Memory B cell (primary cell): ENCODE measurements at regions not wholly inside any gene's neighbourhood (a gene's known extent, or its start where the extent isn't known, plus 50 kb on each side); places are given as distances from the start of the nearest gene placed in this dataset.

Source experiments
- ATAC-seq: fragments of 150-1000 bp; cut with Tn5 transposase; 2 replicates; pipeline ENCODE4 v1.10.0; 2021; ENCODE audit warnings: low read depth, mild to moderate bottlenecking, moderate library complexity
- DNase-seq, 2 donors: peaks; one replicate each; pipeline ENCODE4 v3.0.0; 2022; ENCODE audit warnings: low spot score in 2 of 2
- H3K27ac Mint-ChIP-seq: one replicate; pipeline ENCODE4 v1.8.0; 2022; ENCODE audit warnings: mild to moderate bottlenecking, moderate library complexity, mixed read lengths
- H3K27me3 Mint-ChIP-seq: one replicate; pipeline ENCODE4 v1.8.0; 2022; ENCODE audit warnings: mixed read lengths
- H3K36me3 Mint-ChIP-seq: one replicate; pipeline ENCODE4 v1.8.0; 2022; ENCODE audit warnings: mild to moderate bottlenecking, mixed read lengths
- H3K4me1 Mint-ChIP-seq: one replicate; pipeline ENCODE4 v1.8.0; 2022; ENCODE audit warnings: mixed read lengths
- H3K4me3 Mint-ChIP-seq: one replicate; pipeline ENCODE4 v1.8.0; 2022; ENCODE audit warnings: mild to moderate bottlenecking, moderate library complexity, mixed read lengths
- H3K9me3 Mint-ChIP-seq: one replicate; pipeline ENCODE4 v1.8.0; 2022; ENCODE audit warnings: mixed read lengths

GRCh38 chr2:121124330-121124729 is 160.7 kb downstream of the TFCP2L1 start:
- Mint-ChIP-seq H3K36me3 (no peaks in the 10 kb centered on the region), H3K4me3 (no peak overlapping the region), H3K27ac (no peak overlapping the region), H3K27me3 (peaks cover 13% of the 10 kb centered on the region), H3K9me3 (peaks cover 3% of the 10 kb centered on the region), H3K4me1 (no peaks in the 10 kb centered on the region)
- ATAC-seq, result no peak
- DNase-seq, result no peak

GRCh38 chr2:121125350-121125749 is 159.7 kb downstream of the TFCP2L1 start:
- peaks cover 13% of the 10 kb centered on the region for H3K27me3 Mint-ChIP-seq
- H3K36me3 Mint-ChIP-seq, result no peaks in the 10 kb centered on the region
- DNase-seq (no peak), ATAC-seq (no peak)
- peaks cover 3% of the 10 kb centered on the region for H3K9me3 Mint-ChIP-seq
- H3K4me3 Mint-ChIP-seq, result no peak overlapping the region
- H3K4me1 Mint-ChIP-seq, result no peaks in the 10 kb centered on the region
- H3K27ac Mint-ChIP-seq, result no peak overlapping the region

GRCh38 chr2:121128741-121129659 is 156.0 kb downstream of the TFCP2L1 start:
- peaks cover 5% of the 10 kb centered on the region for H3K9me3 Mint-ChIP-seq
- no peaks in the 10 kb centered on the region for H3K36me3 Mint-ChIP-seq
- H3K27ac Mint-ChIP-seq, result no peak overlapping the region
- no peak overlapping the region for H3K4me3 Mint-ChIP-seq
- ATAC-seq, result no peak
- peaks cover 9% of the 10 kb centered on the region for H3K27me3 Mint-ChIP-seq
- no peak for DNase-seq
- H3K4me1 Mint-ChIP-seq, result no peaks in the 10 kb centered on the region

GRCh38 chr2:121129692-121130091 is 155.3 kb downstream of the TFCP2L1 start:
- Mint-ChIP-seq H3K36me3 (no peaks in the 10 kb centered on the region), H3K27me3 (peaks cover 13% of the 10 kb centered on the region), H3K4me3 (no peak overlapping the region), H3K4me1 (no peaks in the 10 kb centered on the region), H3K27ac (no peak overlapping the region), H3K9me3 (peaks cover 10% of the 10 kb centered on the region)
- no peak for ATAC-seq
- DNase-seq, result no peak

DNA sequence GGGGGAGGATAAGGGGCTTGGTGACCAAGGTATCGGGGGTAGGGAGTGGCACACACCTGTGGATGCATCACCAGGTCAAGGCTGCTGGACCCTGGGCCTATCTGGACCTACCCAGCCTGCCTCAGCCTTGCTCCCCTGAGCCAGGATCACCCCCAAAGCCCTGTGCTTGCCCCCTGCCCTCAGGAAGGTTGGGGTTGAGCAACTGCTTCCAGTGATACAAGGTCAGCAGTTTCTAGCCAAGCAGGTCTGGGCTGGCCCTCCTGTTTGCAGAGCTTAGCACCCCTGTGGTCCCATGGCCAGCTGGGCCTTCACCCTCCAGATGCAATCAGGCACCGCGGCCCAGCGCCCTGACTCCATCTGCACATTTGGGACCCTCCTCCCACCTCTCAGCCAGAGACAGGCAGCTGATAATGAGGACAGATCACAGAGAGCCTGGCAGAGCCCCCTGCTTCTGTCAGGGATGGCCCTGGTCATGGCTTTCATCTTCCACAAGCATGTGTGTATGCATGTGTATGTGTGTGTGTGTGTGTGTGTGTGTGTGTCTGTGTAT is 154.6 kb downstream of the TFCP2L1 start:
- Mint-ChIP-seq H3K4me1 (no peaks in the 10 kb centered on the region), H3K9me3 (peaks cover 7% of the 10 kb centered on the region), H3K4me3 (no peak overlapping the region), H3K36me3 (no peaks in the 10 kb centered on the region), H3K27ac (no peak overlapping the region), H3K27me3 (peaks cover 13% of the 10 kb centered on the region)
- DNase-seq (no peak), ATAC-seq (no peak)

- peaks cover 7% of the 10 kb centered on the region for H3K9me3 Mint-ChIP-seq
- no peaks in the 10 kb centered on the region for H3K36me3 Mint-ChIP-seq
- ATAC-seq (no peak), DNase-seq (no peak)
- H3K4me1 Mint-ChIP-seq, result no peaks in the 10 kb centered on the region
- H3K27ac Mint-ChIP-seq, result no peak overlapping the region
- H3K27me3 Mint-ChIP-seq, result peaks cover 13% of the 10 kb centered on the region
- H3K4me3 Mint-ChIP-seq, result no peak overlapping the region
Observed at GRCh38 chr2:121131375-121131774, 153.6 kb downstream of the TFCP2L1 start.

DNA sequence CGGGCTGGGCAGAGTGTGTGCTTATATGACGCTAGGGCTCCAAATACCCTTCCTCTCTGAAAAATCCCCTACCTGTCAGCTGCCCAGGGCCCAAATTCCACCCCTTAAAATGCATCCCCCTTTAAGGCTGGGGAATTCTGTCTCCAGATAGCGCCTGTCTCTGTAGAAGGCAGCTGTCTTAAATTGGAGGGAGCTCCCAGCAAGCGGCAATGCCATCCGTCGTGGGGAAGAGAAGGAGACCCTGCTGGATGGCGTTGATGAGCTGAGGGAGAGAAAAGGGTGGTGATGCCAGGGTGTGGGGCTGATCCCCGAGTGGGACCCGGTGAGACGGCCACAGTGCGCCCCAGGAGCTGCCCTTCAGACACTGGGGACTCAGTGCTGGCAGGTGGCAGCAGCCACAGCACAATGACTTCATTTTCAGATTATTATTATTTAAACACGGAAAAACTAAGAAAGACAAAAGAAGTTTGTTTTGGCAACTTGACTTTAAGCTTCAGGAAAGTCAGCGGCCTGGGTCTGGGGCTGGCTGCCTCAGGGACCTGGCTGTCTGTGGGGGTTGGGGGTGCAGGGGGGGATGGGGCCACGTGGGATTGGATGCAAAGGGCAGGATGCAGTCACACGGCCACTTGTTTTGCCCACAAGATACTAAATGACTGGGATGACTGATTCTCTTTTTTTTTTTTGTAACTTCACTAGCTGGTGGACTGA is 152.8 kb downstream of the TFCP2L1 start:
- ATAC-seq (no peak), DNase-seq (no peak)
- no peak overlapping the region for H3K4me3 Mint-ChIP-seq
- no peaks in the 10 kb centered on the region for H3K4me1 Mint-ChIP-seq
- peaks cover 13% of the 10 kb centered on the region for H3K27me3 Mint-ChIP-seq
- H3K9me3 Mint-ChIP-seq, result peaks cover 7% of the 10 kb centered on the region
- no peaks in the 10 kb centered on the region for H3K36me3 Mint-ChIP-seq
- H3K27ac Mint-ChIP-seq, result no peak overlapping the region

GRCh38 chr2:121132762-121133107 is 152.3 kb downstream of the TFCP2L1 start:
- H3K36me3 Mint-ChIP-seq, result no peaks in the 10 kb centered on the region
- ATAC-seq (no peak), DNase-seq (no peak)
- H3K4me3 Mint-ChIP-seq, result no peak overlapping the region
- H3K4me1 Mint-ChIP-seq, result no peaks in the 10 kb centered on the region
- peaks cover 7% of the 10 kb centered on the region for H3K9me3 Mint-ChIP-seq
- peaks cover 13% of the 10 kb centered on the region for H3K27me3 Mint-ChIP-seq
- no peak overlapping the region for H3K27ac Mint-ChIP-seq

GRCh38 chr2:121133551-121134319 is 151.3 kb downstream of the TFCP2L1 start:
- ATAC-seq (no peak), DNase-seq (no peak)
- no peaks in the 10 kb centered on the region for H3K36me3 Mint-ChIP-seq
- H3K4me3 Mint-ChIP-seq, result no peak overlapping the region
- peaks cover 7% of the 10 kb centered on the region for H3K9me3 Mint-ChIP-seq
- no peak overlapping the region for H3K27ac Mint-ChIP-seq
- peaks cover 9% of the 10 kb centered on the region for H3K27me3 Mint-ChIP-seq
- H3K4me1 Mint-ChIP-seq, result no peaks in the 10 kb centered on the region

GRCh38 chr2:121134728-121135127 is 150.3 kb downstream of the TFCP2L1 start:
- no peak for ATAC-seq
- Mint-ChIP-seq H3K27me3 (peaks cover 9% of the 10 kb centered on the region), H3K27ac (no peak overlapping the region), H3K36me3 (no peaks in the 10 kb centered on the region), H3K4me3 (no peak overlapping the region), H3K4me1 (no peaks in the 10 kb centered on the region), H3K9me3 (peaks cover 7% of the 10 kb centered on the region)
- DNase-seq, result no peak

- no peak for DNase-seq
Observed at GRCh38 chr2:121135168-121135853, 149.7 kb downstream of the TFCP2L1 start.

GRCh38 chr2:121136323-121136722 is 148.7 kb downstream of the TFCP2L1 start:
- Mint-ChIP-seq H3K27ac (no peak overlapping the region), H3K4me1 (no peaks in the 10 kb centered on the region), H3K9me3 (peaks cover 7% of the 10 kb centered on the region), H3K4me3 (no peak overlapping the region), H3K27me3 (peaks cover 9% of the 10 kb centered on the region), H3K36me3 (no peaks in the 10 kb centered on the region)
- no peak for DNase-seq
- no peak for ATAC-seq

More at GRCh38 chr2:121135168-121135853, 149.7 kb downstream of the TFCP2L1 start:
- ATAC-seq, result no peak
- Mint-ChIP-seq H3K27ac (no peak overlapping the region), H3K9me3 (peaks cover 7% of the 10 kb centered on the region), H3K27me3 (peaks cover 9% of the 10 kb centered on the region), H3K36me3 (no peaks in the 10 kb centered on the region), H3K4me1 (no peaks in the 10 kb centered on the region), H3K4me3 (no peak overlapping the region)

DNA sequence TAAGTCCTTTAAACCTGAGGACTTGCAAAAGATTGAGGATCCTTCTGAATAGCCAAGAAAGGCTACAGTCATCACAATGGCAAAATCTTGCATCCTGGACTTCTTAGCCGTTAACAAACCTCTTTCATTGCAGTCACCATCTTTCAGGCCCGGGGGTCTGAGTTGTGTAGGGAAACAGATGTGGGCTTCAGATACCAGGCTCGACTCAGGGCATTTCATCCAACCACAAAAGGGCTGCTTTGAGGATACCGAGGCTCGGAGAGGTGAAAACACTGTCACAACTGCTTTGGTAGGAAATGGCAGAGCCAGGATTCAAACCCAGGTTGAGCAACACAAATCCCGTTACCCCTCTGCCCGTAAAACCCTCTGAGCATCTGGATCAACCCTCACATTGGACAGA is 147.4 kb downstream of the TFCP2L1 start:
- Mint-ChIP-seq H3K4me3 (no peak overlapping the region), H3K9me3 (peaks cover 7% of the 10 kb centered on the region), H3K27me3 (peaks cover 13% of the 10 kb centered on the region), H3K27ac (no peak overlapping the region), H3K4me1 (no peaks in the 10 kb centered on the region), H3K36me3 (no peaks in the 10 kb centered on the region)
- DNase-seq (no peak), ATAC-seq (no peak)
